ENCODE measurements at regions not wholly inside any gene's neighbourhood (a gene's known extent, or its start where the extent isn't known, plus 50 kb on each side); places are given as distances from the start of the nearest gene placed in this dataset.

- Histone ChIP-seq H3K4me3 (no peak overlapping the region), H3K36me3 (no peaks in the 10 kb centered on the region), H3K27me3 (peaks cover 0 to 51% (median 0%) of the 10 kb centered on the region in 4 donors), H3K27ac (no peak overlapping the region), H3K4me1 (peaks cover 8 to 40% (median 24%) of the 10 kb centered on the region in 3 donors), H3K9me3 (no peaks in the 10 kb centered on the region)
- intact Hi-C loops (cut with DNase I): no loop called here
- 88 to 92% methylated on average over 8 to 10 of the region's 16 CpGs for WGBS, 2 donors
- no peak for DNase-seq
- no peak for TF ChIP-seq POLR2A (IDR thresholded peaks at IDR 0.05)
- TF ChIP-seq CTCF (IDR thresholded peaks at IDR 0.05): no peak
Observed at GRCh38 chr9:136596630-136597031, 50.8 kb upstream of the NOTCH1 start.

GRCh38 chr9:136596217-136596616 is 50.4 kb upstream of the NOTCH1 start:
- no peak overlapping the region for H3K27ac ChIP-seq
- DNase-seq: no peak
- no peaks in the 10 kb centered on the region for H3K9me3 ChIP-seq
- TF ChIP-seq POLR2A (IDR thresholded peaks at IDR 0.05) (no peak), CTCF (IDR thresholded peaks at IDR 0.05) (no peak)
- 60 to 67% methylated on average over 3 to 4 of the region's 8 CpGs for WGBS, 2 donors
- H3K4me3 ChIP-seq: no peak overlapping the region
- H3K27me3 ChIP-seq: peaks cover 0 to 51% (median 0%) of the 10 kb centered on the region in 4 donors
- intact Hi-C loops (cut with DNase I): no loop called here
- no peaks in the 10 kb centered on the region for H3K36me3 ChIP-seq
- H3K4me1 ChIP-seq: peaks cover 8 to 38% (median 22%) of the 10 kb centered on the region in 3 donors

GRCh38 chr9:136595245-136596153 is 49.7 kb upstream of the NOTCH1 start:
- H3K9me3 ChIP-seq: no peaks in the 10 kb centered on the region
- DNase-seq: no peak
- no peaks in the 10 kb centered on the region for H3K36me3 ChIP-seq
- intact Hi-C loops (cut with DNase I): no loop called here
- no peak overlapping the region for H3K27ac ChIP-seq
- peaks cover 0 to 55% (median 0%) of the 10 kb centered on the region in 4 donors for H3K27me3 ChIP-seq
- TF ChIP-seq POLR2A (IDR thresholded peaks at IDR 0.05): no peak
- TF ChIP-seq CTCF (IDR thresholded peaks at IDR 0.05): no peak
- H3K4me3 ChIP-seq: no peak overlapping the region
- 78 to 80% methylated on average over 28 to 31 of the region's 33 CpGs for WGBS, 2 donors
- H3K4me1 ChIP-seq: peaks cover 8 to 46% (median 22%) of the 10 kb centered on the region in 3 donors

Measured in esophagus squamous epithelium (tissue), 5 donors.